ENCODE measurements at regions not wholly inside any gene's neighbourhood (a gene's known extent, or its start where the extent isn't known, plus 50 kb on each side); places are given as distances from the start of the nearest gene placed in this dataset.

DNA sequence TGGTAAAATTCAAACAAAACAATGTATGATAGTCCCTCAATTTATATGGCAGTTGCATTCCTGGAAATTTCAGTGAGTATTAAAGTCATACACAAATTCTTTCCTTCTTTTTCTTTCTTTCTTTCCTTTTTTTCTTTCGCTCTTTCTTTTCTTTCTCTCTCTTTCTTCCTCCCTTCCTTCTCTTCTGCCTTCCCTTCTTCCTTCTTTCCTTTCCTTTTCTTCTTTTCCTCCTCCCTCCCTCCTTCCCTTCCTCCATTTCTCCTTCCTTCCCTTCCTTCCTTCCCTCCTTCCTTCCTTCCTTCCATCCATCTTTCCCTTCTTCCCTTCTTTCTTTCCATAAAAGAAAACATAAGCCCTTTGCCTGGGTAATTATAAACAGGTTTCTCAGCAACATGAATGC lies 58.1 kb upstream of the HSPB3 start:
- TF ChIP-seq EP300 (IDR thresholded peaks at IDR 0.05) (no peak), HOXB5 (CRISPR knock-in tag; IDR thresholded peaks at IDR 0.05) (no peak)
- TF ChIP-seq, protein P1, sequence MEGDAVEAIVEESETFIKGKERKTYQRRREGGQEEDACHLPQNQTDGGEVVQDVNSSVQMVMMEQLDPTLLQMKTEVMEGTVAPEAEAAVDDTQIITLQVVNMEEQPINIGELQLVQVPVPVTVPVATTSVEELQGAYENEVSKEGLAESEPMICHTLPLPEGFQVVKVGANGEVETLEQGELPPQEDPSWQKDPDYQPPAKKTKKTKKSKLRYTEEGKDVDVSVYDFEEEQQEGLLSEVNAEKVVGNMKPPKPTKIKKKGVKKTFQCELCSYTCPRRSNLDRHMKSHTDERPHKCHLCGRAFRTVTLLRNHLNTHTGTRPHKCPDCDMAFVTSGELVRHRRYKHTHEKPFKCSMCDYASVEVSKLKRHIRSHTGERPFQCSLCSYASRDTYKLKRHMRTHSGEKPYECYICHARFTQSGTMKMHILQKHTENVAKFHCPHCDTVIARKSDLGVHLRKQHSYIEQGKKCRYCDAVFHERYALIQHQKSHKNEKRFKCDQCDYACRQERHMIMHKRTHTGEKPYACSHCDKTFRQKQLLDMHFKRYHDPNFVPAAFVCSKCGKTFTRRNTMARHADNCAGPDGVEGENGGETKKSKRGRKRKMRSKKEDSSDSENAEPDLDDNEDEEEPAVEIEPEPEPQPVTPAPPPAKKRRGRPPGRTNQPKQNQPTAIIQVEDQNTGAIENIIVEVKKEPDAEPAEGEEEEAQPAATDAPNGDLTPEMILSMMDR (IDR thresholded peaks at IDR 0.05): no peak
- TF ChIP-seq, protein P2, sequence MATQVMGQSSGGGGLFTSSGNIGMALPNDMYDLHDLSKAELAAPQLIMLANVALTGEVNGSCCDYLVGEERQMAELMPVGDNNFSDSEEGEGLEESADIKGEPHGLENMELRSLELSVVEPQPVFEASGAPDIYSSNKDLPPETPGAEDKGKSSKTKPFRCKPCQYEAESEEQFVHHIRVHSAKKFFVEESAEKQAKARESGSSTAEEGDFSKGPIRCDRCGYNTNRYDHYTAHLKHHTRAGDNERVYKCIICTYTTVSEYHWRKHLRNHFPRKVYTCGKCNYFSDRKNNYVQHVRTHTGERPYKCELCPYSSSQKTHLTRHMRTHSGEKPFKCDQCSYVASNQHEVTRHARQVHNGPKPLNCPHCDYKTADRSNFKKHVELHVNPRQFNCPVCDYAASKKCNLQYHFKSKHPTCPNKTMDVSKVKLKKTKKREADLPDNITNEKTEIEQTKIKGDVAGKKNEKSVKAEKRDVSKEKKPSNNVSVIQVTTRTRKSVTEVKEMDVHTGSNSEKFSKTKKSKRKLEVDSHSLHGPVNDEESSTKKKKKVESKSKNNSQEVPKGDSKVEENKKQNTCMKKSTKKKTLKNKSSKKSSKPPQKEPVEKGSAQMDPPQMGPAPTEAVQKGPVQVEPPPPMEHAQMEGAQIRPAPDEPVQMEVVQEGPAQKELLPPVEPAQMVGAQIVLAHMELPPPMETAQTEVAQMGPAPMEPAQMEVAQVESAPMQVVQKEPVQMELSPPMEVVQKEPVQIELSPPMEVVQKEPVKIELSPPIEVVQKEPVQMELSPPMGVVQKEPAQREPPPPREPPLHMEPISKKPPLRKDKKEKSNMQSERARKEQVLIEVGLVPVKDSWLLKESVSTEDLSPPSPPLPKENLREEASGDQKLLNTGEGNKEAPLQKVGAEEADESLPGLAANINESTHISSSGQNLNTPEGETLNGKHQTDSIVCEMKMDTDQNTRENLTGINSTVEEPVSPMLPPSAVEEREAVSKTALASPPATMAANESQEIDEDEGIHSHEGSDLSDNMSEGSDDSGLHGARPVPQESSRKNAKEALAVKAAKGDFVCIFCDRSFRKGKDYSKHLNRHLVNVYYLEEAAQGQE (IDR thresholded peaks at IDR 0.05): no peak
